ENCODE measurements at regions not wholly inside any gene's neighbourhood (a gene's known extent, or its start where the extent isn't known, plus 50 kb on each side); places are given as distances from the start of the nearest gene placed in this dataset.
"Not testable (repeated sequence)": the region's sequence is repeated elsewhere in the genome, so short reads cannot be mapped to it uniquely, and the experiment has no call there.

DNA sequence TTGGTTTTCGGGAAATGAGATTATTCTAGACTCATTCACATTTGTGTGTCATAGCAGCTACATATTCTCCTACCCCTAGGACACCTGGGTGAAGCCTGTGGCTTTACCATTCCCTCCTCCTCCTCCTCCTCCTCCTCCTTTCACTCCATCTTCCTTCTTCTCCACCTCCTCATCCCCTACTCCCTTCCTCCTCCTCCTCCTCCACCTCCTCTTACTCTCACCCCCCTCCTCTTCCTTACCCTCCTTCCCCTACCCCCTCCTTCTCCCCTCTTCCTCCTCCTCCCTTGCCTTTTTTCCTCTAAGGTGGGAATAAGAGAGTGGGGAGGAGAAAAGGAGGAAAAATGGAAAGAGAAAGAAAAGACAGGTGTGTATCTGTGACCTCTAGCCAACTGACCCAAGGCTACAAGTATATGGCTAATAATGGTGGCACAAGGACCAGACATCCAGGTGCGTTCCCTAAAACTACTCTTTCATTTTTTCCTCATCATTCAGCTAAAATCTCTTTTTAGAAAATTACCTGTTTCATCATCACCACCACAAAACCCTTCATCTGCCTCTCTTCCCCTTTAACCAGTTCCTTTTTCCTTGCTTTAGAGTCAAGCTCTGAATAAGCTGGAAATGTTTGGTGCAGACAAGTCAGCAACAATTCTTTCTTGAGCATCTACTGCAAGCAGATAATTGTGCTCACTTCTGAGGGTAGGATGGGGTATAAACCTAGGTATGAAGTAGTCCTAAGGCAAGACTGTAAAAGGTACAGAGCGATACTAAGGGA, 149.8 kb upstream of the FOXN3 start:
- DNase-seq (ENCODE audit: low read depth in 2 of 2), result no peak

- DNase-seq (ENCODE audit: low read depth in 2 of 2), result no peak
Measured at GRCh38 chr14:89566180-89566579, 149.1 kb upstream of the FOXN3 start.

GRCh38 chr14:89565607-89566006, 148.6 kb upstream of the FOXN3 start:
- DNase-seq (ENCODE audit: low read depth in 2 of 2), result no peak

GRCh38 chr14:89564989-89565388, 148.0 kb upstream of the FOXN3 start:
- DNase-seq (ENCODE audit: low read depth in 2 of 2), result no peak

- no peak for DNase-seq (ENCODE audit: low read depth in 2 of 2)
Measured at GRCh38 chr14:89564286-89564957, 147.4 kb upstream of the FOXN3 start.

DNA sequence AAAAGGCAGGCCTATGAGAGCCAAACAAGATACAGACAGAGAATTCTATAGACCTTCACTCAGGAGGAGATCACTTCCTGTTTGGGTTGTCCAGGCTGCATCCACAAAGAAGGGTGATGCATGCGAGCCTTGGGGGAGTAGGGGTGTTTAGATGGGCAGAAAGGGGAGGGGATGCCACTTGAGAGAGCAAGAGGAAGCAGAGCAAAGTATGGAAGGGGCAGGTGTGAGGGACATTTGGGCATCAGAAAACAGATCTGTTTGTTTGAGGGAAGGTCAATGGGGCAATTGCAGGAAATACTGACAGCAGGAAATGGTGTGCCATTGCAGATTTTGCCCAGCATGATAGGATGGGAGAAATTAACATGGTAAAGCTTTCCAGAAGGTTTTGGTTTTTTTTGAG, 146.4 kb upstream of the FOXN3 start:
- no peak for DNase-seq (ENCODE audit: low read depth in 2 of 2)

GRCh38 chr14:89551955-89552354, 134.9 kb upstream of the FOXN3 start:
- DNase-seq (ENCODE audit: low read depth in 2 of 2), result no peak

- no peak for DNase-seq (ENCODE audit: low read depth in 2 of 2)
Measured at GRCh38 chr14:89551432-89551831, 134.4 kb upstream of the FOXN3 start.

- DNase-seq (ENCODE audit: low read depth in 2 of 2), result no peak
Measured at GRCh38 chr14:89550821-89551220, 133.8 kb upstream of the FOXN3 start.

GRCh38 chr14:89549381-89550125, 132.5 kb upstream of the FOXN3 start:
- DNase-seq (ENCODE audit: low read depth in 2 of 2), result no peak

DNA sequence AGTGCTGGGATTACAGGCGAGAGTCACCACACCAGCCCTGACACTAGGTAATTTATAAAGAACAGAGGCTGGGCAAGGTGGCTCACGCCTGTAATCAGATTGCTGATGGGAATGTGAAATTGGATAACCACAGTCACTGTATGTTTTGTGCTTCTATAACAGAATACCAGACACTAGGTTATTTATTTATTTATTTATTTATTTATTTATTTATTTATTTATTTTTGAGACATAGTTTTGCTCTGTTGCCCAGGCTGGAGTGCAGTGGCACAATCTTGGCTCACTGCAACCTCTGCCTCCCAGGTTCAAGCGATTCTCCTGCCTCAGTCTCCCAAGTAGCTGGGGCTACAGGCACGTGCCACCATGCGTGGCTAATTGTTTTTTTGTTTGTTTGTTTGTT, 130.0 kb upstream of the FOXN3 start:
- not testable (repeated sequence) for DNase-seq (ENCODE audit: low read depth in 2 of 2)

DNA sequence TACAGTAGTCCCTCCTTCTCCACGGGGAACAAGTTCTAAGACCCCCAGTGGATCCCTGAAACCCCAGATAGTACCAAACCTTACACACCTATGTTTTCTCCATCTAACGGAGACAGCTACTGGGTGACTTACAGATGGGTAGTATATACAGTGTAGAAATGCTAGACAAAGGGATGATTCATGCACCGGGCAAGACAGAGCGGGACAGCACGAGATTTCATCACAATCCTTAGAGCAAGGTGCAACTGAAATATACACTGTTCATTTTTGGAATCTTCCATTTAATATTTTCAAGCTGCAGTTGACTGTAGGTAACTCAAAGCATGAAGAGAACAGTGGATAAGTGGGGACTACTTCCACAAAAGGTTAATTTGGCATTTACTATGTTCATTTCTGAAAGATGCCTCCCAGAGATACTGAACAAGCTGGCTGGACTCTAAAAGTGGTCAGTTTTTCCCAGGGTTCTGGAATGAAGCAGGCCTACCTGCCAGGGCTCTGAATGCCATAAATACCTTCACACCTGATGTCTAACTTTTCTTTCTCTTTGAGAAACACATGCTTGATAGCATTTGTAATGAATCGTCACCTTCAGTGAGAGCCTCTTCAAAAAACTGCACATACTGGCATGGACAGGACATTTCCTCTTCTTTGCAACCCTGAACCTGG, 127.7 kb upstream of the FOXN3 start:
- no peak for DNase-seq (ENCODE audit: low read depth in 2 of 2)

DNA sequence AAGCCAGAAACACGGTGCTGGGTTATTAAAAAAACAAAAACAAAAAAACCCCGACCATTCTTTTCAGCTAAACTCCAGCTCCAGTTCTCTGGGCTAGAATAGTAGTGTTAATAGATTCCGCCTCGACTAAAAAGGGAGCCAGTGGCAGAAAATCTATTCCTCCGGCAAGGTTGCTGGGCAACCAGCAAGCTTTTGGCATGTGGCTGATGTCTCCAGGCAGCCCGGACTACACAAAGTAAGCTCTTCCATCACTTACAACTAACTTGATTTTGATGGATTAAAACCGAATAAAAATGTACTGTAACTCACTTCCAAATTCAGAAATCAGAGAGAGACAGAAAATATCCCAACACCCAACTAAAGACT, 126.4 kb upstream of the FOXN3 start:
- no peak for DNase-seq (ENCODE audit: low read depth in 2 of 2)

- no peak for DNase-seq (ENCODE audit: low read depth in 2 of 2)
Measured at GRCh38 chr14:89542786-89543424, 125.9 kb upstream of the FOXN3 start.

DNA sequence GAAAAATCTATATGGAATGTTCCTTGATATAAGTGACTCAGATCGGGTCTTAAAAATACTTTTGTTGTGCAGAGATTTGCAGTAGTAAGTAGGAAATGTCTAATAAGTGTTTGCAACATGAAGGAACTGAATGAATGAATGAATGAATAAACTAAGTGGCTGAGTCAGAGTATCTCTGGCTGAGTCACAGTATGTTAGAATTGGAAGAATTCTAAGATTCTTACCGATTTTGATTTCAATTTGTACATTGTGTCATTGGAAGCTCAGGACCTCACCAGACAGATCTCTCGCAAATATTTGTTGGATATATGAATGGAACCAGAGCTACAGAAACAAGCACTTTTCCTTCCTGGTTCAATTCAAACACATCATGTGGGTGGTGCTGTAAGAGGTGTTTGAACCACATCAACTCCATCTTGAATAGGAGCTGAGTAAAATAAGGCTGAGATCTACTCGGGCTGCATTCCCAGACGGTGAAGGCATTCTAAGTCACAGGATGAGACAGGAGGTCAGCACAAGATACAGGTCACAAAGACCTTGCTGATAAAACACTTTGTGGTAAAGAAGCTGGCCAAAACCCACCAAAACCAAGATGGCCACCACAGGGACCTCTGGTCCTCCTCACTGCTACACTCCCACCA, 123.9 kb upstream of the FOXN3 start:
- DNase-seq (ENCODE audit: low read depth in 2 of 2), result no peak

DNA sequence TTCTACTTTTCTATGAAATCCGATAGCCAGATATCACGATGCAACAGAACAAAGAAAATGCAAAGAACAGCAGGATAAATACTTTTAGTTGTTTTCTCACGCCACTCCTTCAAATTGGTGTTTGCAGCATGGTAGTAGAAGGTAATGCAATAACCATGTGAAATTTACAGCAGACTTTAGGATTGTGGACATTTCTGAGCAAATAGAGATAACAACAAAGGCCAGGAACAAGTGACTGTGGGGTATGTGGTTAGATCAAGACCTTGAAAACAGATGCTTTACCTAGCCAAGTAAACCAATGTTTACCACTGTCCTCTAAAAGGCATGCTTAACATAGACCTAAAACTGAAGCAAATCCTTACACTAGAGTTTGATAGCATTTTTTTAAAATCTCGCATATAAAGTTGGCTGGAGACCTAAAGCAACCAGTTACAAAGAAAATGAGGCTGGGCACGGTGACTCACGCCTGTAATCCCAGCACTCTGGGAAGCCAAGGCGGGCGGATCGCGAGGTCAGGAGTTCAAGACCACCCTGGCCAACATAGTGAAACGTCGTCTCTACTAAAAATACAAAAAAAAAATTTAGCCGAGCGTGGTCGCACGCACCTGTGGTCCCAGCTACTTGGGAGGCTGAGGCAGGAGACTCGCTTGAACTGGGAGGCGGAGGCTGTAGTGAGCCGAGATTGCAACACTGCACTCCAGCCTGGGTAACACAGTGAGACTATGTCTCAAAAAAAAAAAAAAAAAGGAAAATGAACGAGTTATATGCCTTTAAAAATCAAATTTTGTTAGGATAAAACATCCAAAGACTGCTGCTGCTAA, 123.2 kb upstream of the FOXN3 start:
- DNase-seq (ENCODE audit: low read depth in 2 of 2), result no peak

DNA sequence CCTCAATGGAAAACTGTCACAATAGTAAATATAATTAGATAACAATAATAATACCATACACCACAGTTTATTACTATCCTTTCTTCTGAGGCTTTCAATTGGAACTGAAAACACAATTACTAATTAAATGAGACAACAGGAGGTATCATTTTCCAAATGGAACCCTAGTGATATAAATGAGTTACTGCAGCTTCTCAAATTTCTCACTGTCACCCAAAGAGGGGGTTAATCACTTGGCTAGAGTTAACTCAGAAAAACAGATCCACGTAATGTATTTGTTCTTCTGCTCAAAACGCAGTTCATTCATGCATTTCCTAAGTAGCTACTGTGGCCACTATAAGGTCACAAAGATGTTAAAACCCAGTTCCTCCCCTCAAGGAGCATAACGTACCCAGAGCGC, 120.9 kb upstream of the FOXN3 start:
- no peak for DNase-seq (ENCODE audit: low read depth in 2 of 2)

- no peak for DNase-seq (ENCODE audit: low read depth in 2 of 2)
Measured at GRCh38 chr14:89534902-89535685, 118.1 kb upstream of the FOXN3 start.

DNA sequence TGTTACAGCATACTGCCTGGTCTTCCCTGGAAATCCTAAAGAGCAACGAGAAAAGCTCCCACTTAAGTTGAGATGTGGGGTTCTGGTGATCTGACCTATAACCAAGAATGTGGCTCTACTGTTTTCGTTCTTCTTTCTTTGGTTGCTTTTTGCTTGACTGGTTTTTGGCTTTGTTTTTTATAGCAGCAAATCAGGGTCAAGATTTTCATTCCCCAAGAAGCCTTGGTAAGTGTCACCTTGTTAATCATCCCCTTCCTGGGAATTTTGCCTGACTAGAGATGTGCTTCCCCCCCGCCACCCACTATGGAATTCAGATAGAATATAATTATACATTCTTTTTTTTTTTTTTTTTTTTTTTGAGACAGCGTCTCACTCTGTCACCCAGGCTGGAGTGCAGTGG, 116.7 kb upstream of the FOXN3 start:
- DNase-seq (ENCODE audit: low read depth in 2 of 2), result no peak

- no peak for DNase-seq (ENCODE audit: low read depth in 2 of 2)
Measured at GRCh38 chr14:89533136-89533535, 116.1 kb upstream of the FOXN3 start.
